H1 (cell line): ENCODE measurements at regions not wholly inside any gene's neighbourhood (a gene's known extent, or its start where the extent isn't known, plus 50 kb on each side); places are given as distances from the start of the nearest gene placed in this dataset.

Source experiments
- CBX5 ChIP-seq: fragments of 300-800, 300-1000 bp; sonication (generic); IDR thresholded peaks from 2 replicates; pipeline ENCODE4 v1.7.1; 2016; ENCODE audit warnings: antibody characterized with exemption, low read length, low read depth
- JUN ChIP-seq: IDR thresholded peaks from 2 replicates; pipeline ENCODE4 v1.6.1; 2011; ENCODE audit warnings: low read depth, mild to moderate bottlenecking, improper control_type of control experiment, low read length
- NANOG ChIP-seq: IDR thresholded peaks from 2 replicates; pipeline ENCODE4 v1.6.1; 2011; ENCODE audit warnings: low read length, low read depth, mild to moderate bottlenecking, inconsistent platforms; ENCODE audit not compliant: insufficient read depth, poor library complexity, severe bottlenecking
- NRF1 ChIP-seq: IDR thresholded peaks from 2 replicates; pipeline ENCODE4 v1.6.1; 2011; ENCODE audit warnings: mild to moderate bottlenecking, low read depth, low read length, improper control_type of control experiment
- SAP30 ChIP-seq: fragments of 300-600 bp; sonication (generic); IDR thresholded peaks from 2 replicates; pipeline ENCODE4 v1.7.1; 2012; ENCODE audit warnings: low read length, moderate library complexity, mild to moderate bottlenecking, inconsistent platforms; ENCODE audit not compliant: insufficient read depth, insufficient replicate concordance
- SRF ChIP-seq: IDR thresholded peaks from 2 replicates; pipeline ENCODE4 v1.6.1; 2011; ENCODE audit warnings: mild to moderate bottlenecking, low read depth, low read length, moderate library complexity
- SUZ12 ChIP-seq: fragments of 200-600 bp; sonication (generic); IDR thresholded peaks from 2 replicates; pipeline ENCODE4 v1.6.1; 2012; ENCODE audit warnings: mild to moderate bottlenecking, inconsistent platforms, low read length, moderate library complexity, mixed read lengths
- TF ChIP-seq, protein P1 (sequence below): IDR thresholded peaks from 2 replicates; pipeline ENCODE4 v1.6.1; 2012; ENCODE audit warnings: low read length, inconsistent platforms

DNA sequence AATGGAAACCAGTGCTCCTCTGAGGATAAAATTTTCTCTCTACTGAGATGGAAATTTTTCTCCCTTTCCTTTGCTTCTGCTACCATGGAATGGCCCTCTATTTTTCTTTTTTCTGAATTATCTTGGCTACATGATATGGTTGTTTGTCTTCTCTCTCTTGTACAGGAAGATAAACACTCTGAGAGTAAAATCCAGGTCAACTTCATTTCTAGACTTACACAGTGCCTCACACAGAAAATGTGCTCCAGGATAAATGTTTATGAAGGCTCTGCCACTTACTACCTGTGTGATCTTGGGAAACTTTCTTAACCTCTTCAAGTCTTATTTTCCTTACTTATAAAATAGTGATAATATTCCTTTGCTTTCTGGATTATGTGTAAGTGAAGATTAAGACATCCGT lies 153.9 kb downstream of the PRELID2 start (continued):
- TF ChIP-seq, protein P1, sequence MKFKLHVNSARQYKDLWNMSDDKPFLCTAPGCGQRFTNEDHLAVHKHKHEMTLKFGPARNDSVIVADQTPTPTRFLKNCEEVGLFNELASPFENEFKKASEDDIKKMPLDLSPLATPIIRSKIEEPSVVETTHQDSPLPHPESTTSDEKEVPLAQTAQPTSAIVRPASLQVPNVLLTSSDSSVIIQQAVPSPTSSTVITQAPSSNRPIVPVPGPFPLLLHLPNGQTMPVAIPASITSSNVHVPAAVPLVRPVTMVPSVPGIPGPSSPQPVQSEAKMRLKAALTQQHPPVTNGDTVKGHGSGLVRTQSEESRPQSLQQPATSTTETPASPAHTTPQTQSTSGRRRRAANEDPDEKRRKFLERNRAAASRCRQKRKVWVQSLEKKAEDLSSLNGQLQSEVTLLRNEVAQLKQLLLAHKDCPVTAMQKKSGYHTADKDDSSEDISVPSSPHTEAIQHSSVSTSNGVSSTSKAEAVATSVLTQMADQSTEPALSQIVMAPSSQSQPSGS = no peak
- TF ChIP-seq SUZ12 (no peak), SRF (no peak), NRF1 (no peak), CBX5 (no peak), SAP30 (no peak), NANOG (no peak), JUN (no peak)
- TF ChIP-seq, all 59 proteins: peak for 0
